Muscle layer of duodenum (tissue), 2 donors: ENCODE measurements at regions not wholly inside any gene's neighbourhood (a gene's known extent, or its start where the extent isn't known, plus 50 kb on each side); places are given as distances from the start of the nearest gene placed in this dataset.
A peak's percentile ranks its signal among the peaks of the same experiment; 100 is the strongest.

Source experiments
- H3K27ac ChIP-seq: one replicate; pipeline ENCODE4 v1.7.0; 2013; ENCODE audit warnings: mild to moderate bottlenecking, low read length
- H3K27me3 ChIP-seq: one replicate; pipeline ENCODE4 v1.7.0; 2013; ENCODE audit warnings: low read depth, mild to moderate bottlenecking, control low read depth, low read length
- H3K36me3 ChIP-seq, 2 donors: one replicate each; pipeline ENCODE4 v1.7.0; 2013; ENCODE audit warnings: low read length in 2 of 2, control low read depth in 1 of 2, mild to moderate bottlenecking in 1 of 2; ENCODE audit not compliant: insufficient read depth in 2 of 2, control insufficient read depth in 1 of 2
- H3K4me1 ChIP-seq, 2 donors: one replicate each; pipeline ENCODE4 v1.7.0; 2013; ENCODE audit warnings: low read length in 2 of 2, mild to moderate bottlenecking in 2 of 2, control low read depth in 1 of 2, moderate library complexity in 1 of 2; ENCODE audit not compliant: insufficient read depth in 2 of 2, control insufficient read depth in 1 of 2
- H3K4me3 ChIP-seq, 2 donors: one replicate each; pipeline ENCODE4 v1.7.0; 2013; ENCODE audit warnings: low read length in 2 of 2, low read depth in 1 of 2, mild to moderate bottlenecking in 1 of 2
- H3K9me3 ChIP-seq, 2 donors: one replicate each; pipeline ENCODE4 v1.7.0; 2013; ENCODE audit warnings: low read length in 2 of 2, control low read depth in 1 of 2, mild to moderate bottlenecking in 1 of 2; ENCODE audit not compliant: control insufficient read depth in 1 of 2
- donor health status: healthy.

DNA sequence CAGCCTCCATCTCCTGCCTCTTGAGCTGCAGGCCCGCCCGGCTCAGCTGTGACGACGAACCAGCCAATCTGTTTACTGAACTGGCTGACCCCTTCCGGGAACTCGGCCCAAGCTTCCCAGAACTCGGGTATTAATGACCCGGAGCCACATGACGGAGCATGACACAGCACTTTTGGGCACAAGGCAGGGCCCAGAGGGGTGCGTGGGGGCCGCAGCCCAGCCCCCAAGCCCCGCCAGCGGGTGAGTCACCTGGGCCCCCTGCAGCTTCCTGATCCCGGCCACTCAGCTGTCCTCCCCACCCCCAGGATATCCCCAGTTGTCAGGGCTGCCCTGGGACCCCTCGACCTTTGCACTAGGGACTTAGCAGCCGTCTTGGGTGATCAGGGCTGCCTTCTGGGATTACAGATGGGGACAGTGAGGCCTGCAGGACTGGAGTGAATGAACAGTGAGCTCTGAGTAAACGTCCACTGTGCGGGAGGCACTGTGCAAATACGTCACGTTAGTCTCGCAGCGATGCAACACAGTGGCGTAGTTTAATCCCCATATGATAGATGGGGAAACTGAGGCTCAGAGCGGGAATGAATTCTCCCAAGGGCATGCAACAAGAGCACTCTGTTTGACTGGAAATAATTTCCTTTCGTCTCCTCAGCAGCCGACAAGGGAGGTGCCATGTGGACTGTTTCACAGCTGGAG is 102.1 kb downstream of the CEBPB start:
- H3K36me3 ChIP-seq, result no peaks in the 10 kb centered on the region
- no peaks in the 10 kb centered on the region for H3K9me3 ChIP-seq
- peak overlapping the region; percentile 79 for H3K27ac ChIP-seq
- H3K4me3 ChIP-seq, result no peak overlapping the region
- no peaks in the 10 kb centered on the region for H3K27me3 ChIP-seq
- H3K4me1 ChIP-seq, result peaks cover 13 to 20% of the 10 kb centered on the region in 2 donors

DNA sequence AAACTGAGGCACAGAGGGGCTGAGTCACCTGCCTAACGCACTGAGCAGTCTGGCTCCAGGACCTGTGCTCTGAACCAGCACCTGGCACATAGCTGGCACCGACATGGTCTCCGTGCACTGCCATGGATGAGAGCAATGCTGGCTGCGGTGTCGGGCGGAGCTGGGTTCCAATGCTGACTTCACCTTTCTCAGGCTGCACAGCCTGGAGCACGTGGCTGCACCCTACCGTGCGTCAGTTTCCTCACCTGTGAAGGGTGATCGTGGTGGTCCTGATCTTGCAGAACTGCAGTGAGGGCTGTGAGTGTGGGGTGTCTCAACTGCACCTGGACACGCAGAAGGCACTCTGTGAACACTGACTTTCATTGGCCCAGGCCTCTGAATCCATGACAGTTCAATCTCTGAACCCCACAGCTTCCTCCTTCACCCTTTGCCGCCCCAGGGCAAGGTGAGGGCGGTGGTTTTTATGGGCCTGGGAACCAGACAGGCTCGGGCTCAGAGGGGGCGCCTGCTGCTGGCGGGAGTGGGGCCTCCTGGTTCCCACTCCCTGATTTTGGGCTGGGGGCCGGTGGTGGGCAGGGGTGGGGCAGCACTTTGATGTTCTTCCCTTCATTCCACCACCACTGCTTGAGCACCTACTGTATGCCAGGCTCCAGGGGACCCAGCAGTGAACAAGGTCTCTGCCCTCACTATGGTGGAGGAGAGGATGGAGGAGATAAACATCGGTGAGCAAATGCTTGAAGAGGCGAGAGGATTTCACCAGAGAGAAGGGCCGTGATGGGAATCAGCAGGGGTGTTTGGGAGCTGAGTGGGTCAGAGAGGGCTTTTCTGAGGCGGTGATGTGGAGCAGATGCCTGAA is 102.9 kb downstream of the CEBPB start:
- H3K27me3 ChIP-seq, result no peaks in the 10 kb centered on the region
- H3K9me3 ChIP-seq, result no peaks in the 10 kb centered on the region
- H3K36me3 ChIP-seq, result no peaks in the 10 kb centered on the region
- peak overlapping the region; percentile 76 for H3K27ac ChIP-seq
- H3K4me1 ChIP-seq, result peaks cover 13 to 20% of the 10 kb centered on the region in 2 donors
- no peak overlapping the region for H3K4me3 ChIP-seq

DNA sequence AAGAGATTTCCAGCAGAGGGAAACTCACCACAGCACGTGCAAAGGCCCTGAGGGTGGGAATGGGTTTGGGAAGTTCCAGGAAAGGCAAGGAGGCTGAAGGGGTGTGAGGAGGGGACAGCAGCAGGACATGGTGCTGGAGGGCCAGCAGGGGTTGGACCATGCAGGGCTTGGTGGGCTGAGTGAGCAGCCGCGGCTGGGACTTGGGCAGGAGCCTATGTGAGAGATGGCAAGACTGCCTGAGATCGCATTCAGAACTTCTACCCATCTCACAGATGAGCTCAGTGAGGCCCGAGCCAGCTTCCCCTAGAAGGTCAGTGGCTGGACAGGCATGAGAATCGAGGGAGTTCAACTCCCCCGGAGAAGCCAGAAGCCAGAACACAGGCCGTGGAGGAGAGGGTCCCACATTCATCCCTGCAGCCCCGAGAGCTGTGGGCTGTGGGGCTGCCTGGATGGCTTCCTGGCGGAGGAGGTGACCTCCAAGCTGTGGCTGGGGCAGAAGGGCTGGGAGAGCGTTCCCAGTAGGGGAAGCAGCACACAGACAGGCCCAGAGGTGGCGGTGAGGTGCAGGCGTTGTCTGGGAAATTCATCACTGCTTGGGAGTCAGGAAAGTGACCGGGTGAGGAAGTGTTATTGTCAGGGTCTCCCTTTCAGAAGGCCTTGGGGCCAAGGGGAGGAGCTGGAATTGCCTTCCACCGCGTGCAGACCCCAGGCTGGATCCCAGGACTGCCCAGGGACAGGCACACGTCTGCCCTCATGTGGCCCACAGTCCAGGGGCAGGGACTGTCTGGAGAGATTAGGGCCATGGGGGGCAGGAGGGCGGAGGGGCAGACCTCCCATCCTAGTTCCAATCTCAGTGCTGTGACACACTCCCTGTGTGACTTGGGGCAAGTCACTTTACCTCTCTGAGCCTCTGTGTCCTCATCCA is 103.8 kb downstream of the CEBPB start:
- H3K9me3 ChIP-seq, result no peaks in the 10 kb centered on the region
- H3K4me1 ChIP-seq, result peaks cover 13 to 20% of the 10 kb centered on the region in 2 donors
- H3K36me3 ChIP-seq, result no peaks in the 10 kb centered on the region
- peak overlapping the region; percentile 18 for H3K27ac ChIP-seq
- no peaks in the 10 kb centered on the region for H3K27me3 ChIP-seq
- H3K4me3 ChIP-seq, result no peak overlapping the region

DNA sequence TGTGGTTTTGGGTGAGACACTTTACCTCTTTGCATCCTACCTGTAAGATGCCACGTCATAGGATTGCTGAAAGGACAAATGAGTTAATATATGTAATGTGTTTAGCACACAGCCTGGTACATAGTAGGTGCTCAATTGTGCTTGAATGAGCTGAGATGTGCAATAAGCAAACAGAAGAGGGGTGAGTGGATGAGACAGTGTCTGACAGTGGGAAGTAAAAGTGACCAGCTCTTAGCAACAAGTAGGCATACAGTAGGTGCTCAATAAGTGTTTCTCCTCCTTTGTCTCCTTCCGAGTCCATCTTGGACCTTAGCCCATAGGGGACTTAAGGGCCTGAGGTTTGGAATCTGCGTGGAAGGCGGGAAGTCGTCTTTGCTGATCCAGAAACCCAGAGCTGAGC is 104.7 kb downstream of the CEBPB start:
- peak overlapping the region; percentile 18 for H3K27ac ChIP-seq
- H3K4me1 ChIP-seq, result peaks cover 13 to 20% of the 10 kb centered on the region in 2 donors
- H3K9me3 ChIP-seq, result no peaks in the 10 kb centered on the region
- no peaks in the 10 kb centered on the region for H3K27me3 ChIP-seq
- no peaks in the 10 kb centered on the region for H3K36me3 ChIP-seq
- H3K4me3 ChIP-seq, result no peak overlapping the region

DNA sequence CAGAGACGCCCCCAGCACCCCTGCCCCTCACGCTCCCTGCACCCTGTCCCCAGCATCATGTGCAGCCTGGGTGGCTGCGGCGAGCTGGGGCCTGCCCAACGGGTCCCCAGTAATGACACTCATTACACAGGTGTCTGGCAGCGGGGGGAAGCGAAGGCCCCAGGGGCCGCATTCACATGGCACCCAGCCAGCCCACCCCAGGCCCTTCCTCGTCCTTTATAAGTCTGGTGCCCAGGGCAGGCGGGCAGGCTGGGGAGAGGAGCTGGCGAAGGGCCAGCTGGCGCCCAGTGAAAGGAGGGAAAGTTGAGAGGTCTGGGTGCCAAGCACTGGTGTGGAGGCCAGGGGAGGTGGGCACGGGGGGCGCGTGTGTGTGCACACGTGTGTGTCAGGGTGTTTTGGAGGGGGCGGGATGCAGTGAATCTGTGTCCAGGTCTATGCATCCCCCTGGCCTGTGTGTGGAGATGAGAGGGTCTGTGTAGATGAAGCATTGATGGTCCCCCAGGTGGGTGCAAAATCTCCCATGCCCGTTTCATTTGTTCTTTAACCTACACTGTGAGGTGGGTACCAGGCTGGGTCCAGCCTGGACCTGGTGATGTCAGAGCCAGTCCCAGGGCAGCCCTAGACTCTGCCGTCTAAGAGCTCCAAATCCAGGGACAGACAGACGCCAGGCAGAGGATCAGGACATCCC is 105.3 kb downstream of the CEBPB start:
- Histone ChIP-seq H3K27ac (no peak overlapping the region), H3K4me3 (no peak overlapping the region), H3K27me3 (no peaks in the 10 kb centered on the region), H3K36me3 (no peaks in the 10 kb centered on the region), H3K4me1 (peaks cover 13 to 20% of the 10 kb centered on the region in 2 donors), H3K9me3 (no peaks in the 10 kb centered on the region)

DNA sequence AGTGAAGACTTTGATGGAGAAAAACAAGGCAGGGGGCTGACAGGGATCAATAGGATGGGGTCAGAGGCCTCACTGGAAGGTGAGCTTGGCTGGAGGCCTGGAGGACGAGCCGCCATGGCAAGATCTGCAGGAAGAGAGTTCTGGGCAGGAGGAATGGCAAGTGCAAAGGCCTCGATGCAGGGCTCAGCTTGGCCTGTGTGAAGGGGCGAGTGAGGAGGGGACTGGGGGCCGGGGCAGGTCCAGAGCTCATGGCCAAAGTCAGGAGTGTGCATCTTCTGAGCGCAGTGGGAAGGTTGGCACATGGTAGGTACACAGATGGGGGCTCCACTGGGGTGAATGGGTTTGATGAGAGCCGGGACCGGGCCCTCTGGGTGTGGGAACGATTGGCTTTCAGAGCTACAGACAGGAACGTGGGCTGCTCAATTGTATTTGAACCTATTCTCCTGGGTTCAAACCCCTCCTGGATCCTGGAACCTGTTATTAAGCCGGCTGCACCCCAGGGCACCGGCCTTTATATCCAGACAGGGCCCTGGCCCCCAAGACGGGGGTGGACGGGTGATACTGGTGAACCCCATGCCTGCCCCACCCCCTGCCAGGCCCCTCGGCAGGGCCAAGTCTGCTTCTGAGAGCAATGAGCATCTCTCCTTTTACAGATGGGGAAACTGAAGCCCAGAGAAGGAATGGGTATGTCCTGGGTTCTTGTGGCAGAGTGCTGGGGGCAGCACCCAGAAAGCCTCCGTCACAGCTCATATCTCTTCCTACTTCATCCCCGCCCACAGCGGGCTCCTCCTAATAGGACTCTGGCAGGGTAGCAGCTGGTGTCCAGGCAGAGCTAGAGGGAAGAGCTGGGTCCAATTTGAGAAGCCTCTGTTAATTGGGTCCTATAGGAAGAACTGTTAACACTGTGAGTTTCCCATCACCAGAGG is 106.1 kb downstream of the CEBPB start:
- peaks cover 13 to 17% of the 10 kb centered on the region in 2 donors for H3K4me1 ChIP-seq
- H3K9me3 ChIP-seq, result no peaks in the 10 kb centered on the region
- H3K27ac ChIP-seq, result no peak overlapping the region
- H3K36me3 ChIP-seq, result no peaks in the 10 kb centered on the region
- no peaks in the 10 kb centered on the region for H3K27me3 ChIP-seq
- H3K4me3 ChIP-seq, result no peak overlapping the region

DNA sequence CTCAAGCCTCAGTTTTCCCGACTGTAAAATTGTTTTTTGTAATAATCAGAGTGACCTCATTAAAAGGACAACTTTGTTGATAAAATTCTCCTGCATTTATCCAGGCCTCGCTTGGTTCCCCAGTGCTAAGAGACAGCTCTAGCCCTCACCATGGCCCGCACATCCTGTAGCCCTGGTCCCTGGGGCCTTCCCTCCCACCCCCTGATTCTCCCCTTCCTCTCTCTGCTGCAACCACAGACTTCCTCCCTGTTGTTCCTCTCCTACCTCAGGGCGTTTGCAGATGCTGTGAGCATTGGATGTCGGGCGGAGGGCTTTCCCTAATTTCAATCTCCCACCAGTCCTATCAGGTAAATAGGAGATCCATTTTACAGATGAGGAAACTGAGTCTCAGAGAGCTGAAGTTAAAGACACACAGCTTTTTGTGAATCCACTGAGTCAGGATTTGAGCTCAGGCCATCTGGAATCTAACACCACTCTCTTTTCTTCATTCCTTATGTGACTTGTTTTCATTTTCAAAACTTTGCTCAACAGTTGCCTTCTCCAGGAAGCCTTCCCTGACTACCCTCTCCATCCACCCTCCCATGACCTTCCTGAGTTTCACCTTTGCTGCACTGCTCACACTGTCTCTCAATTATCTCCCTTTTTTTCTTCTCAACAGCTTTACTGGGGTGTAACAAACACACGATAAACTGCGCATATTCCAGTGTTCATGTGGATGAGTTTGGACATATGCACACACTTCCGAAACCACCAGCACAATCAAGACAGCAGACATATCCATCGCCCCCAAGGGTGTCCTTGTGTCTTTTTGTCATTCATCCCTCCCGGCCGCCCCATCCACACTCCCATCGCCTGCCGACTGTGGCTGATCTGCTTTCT is 107.1 kb downstream of the CEBPB start:
- Histone ChIP-seq H3K36me3 (no peaks in the 10 kb centered on the region), H3K4me1 (peaks cover 5 to 7% of the 10 kb centered on the region in 2 donors), H3K27me3 (no peaks in the 10 kb centered on the region), H3K9me3 (no peaks in the 10 kb centered on the region), H3K4me3 (no peak overlapping the region), H3K27ac (no peak overlapping the region)

DNA sequence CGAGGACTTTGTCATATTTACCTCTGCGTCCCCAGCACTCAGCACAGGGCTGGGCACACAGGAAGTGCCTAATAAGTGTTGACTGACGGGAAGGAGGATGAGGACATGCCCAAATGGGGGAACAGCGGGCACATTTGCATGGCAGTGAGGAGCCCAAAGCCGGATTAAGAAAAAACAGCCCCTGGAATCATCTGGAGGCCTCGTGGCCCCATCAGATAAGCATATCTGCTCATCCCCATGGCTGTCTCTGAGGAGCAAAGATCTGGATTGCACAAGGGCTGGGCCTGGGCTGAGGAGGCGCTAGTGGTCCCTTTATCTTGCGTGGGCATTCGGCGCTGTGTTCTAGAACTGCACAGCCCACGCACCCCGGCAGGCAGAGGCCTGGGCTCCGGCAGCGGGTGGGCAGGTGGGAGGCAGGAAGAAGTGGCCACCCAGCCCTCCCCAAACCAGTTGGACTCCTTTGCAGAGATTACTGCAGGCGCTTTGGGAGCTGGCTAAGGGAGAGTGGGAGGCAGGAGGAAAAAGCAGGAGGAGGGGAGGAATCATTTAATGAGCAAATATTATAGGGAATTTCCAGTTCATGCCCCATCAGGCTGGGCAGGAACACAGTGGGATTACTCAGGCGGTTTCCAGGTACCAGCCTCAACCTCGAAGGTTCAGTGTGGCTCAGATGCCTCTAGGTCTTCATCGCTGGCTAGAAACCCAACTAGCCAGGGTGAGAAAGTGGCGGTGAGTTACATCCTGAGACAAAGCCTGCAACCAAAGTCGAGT is 108.1 kb downstream of the CEBPB start:
- Histone ChIP-seq H3K27ac (no peak overlapping the region), H3K27me3 (no peaks in the 10 kb centered on the region)

DNA sequence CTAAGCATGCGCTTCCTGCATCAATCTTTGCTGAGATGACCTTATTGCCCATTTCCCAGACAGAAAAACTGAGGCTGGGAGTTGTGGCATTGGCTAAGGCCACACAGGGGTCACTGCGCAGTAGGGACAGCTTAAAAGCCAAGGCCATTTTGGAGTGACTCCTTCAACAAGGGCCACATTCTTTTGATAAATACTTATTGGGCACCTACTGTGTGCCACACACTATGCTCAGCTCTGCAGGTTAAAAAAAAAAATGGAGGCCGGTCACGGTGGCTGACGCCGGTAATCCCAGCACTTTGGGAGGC is 108.6 kb downstream of the CEBPB start:
- no peak overlapping the region for H3K4me3 ChIP-seq
- H3K27ac ChIP-seq, result no peak overlapping the region
- no peaks in the 10 kb centered on the region for H3K36me3 ChIP-seq
- peaks cover 0 to 9% of the 10 kb centered on the region in 2 donors for H3K4me1 ChIP-seq
- H3K27me3 ChIP-seq, result no peaks in the 10 kb centered on the region
- no peaks in the 10 kb centered on the region for H3K9me3 ChIP-seq

More for the DNA sequence above, 108.1 kb downstream of the CEBPB start:
- no peaks in the 10 kb centered on the region for H3K9me3 ChIP-seq
- no peak overlapping the region for H3K4me3 ChIP-seq
- H3K4me1 ChIP-seq, result peaks cover 0 to 4% of the 10 kb centered on the region in 2 donors
- no peaks in the 10 kb centered on the region for H3K36me3 ChIP-seq
